ENCODE measurements at regions not wholly inside any gene's neighbourhood (a gene's known extent, or its start where the extent isn't known, plus 50 kb on each side); places are given as distances from the start of the nearest gene placed in this dataset.

DNA sequence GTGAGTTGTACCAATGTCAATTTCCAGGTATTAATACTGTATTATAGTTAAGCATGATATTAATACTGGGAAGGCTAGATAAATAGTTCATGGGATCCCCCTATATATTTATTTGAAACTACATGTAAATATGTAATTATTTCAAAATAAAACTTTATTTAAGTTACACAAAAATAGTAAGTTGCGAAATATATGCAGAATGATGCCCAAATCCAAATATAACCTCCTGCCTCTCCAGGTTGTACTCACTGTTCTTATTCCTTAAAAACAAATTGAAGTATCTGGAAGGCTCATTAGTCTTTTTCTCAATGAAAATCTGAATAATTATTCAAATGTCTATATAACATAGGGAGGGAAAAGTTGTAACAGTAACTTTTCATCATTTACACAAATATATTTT lies 161.9 kb upstream of the DEFB112 start:
- no peak for TF ChIP-seq EZH2 (IDR thresholded peaks at IDR 0.05; ENCODE audit: borderline replicate concordance, low read length)
- TF ChIP-seq, protein P1, sequence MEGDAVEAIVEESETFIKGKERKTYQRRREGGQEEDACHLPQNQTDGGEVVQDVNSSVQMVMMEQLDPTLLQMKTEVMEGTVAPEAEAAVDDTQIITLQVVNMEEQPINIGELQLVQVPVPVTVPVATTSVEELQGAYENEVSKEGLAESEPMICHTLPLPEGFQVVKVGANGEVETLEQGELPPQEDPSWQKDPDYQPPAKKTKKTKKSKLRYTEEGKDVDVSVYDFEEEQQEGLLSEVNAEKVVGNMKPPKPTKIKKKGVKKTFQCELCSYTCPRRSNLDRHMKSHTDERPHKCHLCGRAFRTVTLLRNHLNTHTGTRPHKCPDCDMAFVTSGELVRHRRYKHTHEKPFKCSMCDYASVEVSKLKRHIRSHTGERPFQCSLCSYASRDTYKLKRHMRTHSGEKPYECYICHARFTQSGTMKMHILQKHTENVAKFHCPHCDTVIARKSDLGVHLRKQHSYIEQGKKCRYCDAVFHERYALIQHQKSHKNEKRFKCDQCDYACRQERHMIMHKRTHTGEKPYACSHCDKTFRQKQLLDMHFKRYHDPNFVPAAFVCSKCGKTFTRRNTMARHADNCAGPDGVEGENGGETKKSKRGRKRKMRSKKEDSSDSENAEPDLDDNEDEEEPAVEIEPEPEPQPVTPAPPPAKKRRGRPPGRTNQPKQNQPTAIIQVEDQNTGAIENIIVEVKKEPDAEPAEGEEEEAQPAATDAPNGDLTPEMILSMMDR (conservative IDR thresholded peaks at IDR 0.05 in 1 of 2, IDR thresholded peaks at IDR 0.05 in 1 of 2; ENCODE audit: extremely low read depth in 1 of 2, insufficient read depth in 1 of 2, low read depth in 1 of 2, low read length in 2 of 2): no peak

Measured in mammary epithelial cell (primary cell).